ENCODE measurements at regions not wholly inside any gene's neighbourhood (a gene's known extent, or its start where the extent isn't known, plus 50 kb on each side); places are given as distances from the start of the nearest gene placed in this dataset.
"Not testable (repeated sequence)": the region's sequence is repeated elsewhere in the genome, so short reads cannot be mapped to it uniquely, and the experiment has no call there.

- not testable (repeated sequence) for TF ChIP-seq POLR2A, CTCF, EP300 (IDR thresholded peaks at IDR 0.05)
Observed at GRCh38 chr4:14921781-14922180, 80.5 kb upstream of the CPEB2 start.

Measured in tibial nerve (tissue), 4 donors.